ENCODE measurements at regions not wholly inside any gene's neighbourhood (a gene's known extent, or its start where the extent isn't known, plus 50 kb on each side); places are given as distances from the start of the nearest gene placed in this dataset.

DNA sequence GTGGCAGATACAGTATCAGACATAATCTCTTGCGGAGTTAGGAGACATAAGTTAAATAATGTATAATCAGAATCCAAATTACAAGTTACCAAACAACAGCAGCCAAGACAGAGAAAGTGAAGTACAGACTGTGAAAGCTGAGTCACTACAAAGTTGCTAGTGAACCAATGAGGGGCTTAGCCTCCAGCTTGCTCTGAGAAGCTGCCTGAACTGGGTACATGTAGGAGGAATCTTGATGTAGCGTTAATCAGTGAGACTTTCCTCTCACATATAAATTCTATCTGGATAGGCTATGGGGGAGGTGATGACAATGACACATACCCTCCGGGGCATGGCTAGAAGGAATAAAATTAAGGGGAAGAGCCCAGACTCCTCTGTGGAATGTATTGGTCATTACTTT lies 1234.3 kb upstream of the DDX18 start:
- Mint-ChIP-seq H3K4me1 (ENCODE audit: low read depth) (no peaks in the 10 kb centered on the region), H3K4me3 (ENCODE audit: unreplicated experiment) (no peak overlapping the region), H3K27me3 (ENCODE audit: low read depth) (no peaks in the 10 kb centered on the region), H3K36me3 (ENCODE audit: low read depth) (no peaks in the 10 kb centered on the region), H3K9me3 (ENCODE audit: low read depth) (peaks cover 6% of the 10 kb centered on the region), H3K27ac (ENCODE audit: unreplicated experiment) (no peak overlapping the region)
- DNase-seq (ENCODE audit: low spot score) = no peak
- TF ChIP-seq, protein P1, sequence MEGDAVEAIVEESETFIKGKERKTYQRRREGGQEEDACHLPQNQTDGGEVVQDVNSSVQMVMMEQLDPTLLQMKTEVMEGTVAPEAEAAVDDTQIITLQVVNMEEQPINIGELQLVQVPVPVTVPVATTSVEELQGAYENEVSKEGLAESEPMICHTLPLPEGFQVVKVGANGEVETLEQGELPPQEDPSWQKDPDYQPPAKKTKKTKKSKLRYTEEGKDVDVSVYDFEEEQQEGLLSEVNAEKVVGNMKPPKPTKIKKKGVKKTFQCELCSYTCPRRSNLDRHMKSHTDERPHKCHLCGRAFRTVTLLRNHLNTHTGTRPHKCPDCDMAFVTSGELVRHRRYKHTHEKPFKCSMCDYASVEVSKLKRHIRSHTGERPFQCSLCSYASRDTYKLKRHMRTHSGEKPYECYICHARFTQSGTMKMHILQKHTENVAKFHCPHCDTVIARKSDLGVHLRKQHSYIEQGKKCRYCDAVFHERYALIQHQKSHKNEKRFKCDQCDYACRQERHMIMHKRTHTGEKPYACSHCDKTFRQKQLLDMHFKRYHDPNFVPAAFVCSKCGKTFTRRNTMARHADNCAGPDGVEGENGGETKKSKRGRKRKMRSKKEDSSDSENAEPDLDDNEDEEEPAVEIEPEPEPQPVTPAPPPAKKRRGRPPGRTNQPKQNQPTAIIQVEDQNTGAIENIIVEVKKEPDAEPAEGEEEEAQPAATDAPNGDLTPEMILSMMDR (IDR thresholded peaks at IDR 0.05) = no peak

DNA sequence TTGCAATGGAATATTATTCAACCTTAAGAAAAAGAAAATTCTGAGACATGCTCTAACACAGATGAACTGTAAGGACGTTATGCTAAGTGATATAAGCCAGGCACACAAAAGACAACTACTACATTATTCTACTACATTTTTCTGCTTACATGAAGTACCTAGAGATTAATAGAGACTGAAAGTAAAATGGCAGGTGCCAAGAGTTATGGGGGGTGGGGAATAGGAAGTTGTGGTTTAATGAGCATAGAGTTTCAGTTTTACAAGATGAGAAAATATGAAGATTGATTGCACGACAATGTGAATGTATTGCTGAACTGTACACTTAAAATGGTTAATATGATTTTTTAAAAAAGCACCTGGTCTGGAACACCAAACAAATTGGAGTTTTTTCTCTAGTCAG lies 1231.6 kb upstream of the DDX18 start:
- TF ChIP-seq, protein P1 (IDR thresholded peaks at IDR 0.05) = no peak
- no peaks in the 10 kb centered on the region for H3K27me3 Mint-ChIP-seq (ENCODE audit: low read depth)
- no peak overlapping the region for H3K4me3 Mint-ChIP-seq (ENCODE audit: unreplicated experiment)
- H3K9me3 Mint-ChIP-seq (ENCODE audit: low read depth) = no peaks in the 10 kb centered on the region
- no peak for DNase-seq (ENCODE audit: low spot score)
- no peaks in the 10 kb centered on the region for H3K36me3 Mint-ChIP-seq (ENCODE audit: low read depth)
- no peak overlapping the region for H3K27ac Mint-ChIP-seq (ENCODE audit: unreplicated experiment)
- H3K4me1 Mint-ChIP-seq (ENCODE audit: low read depth) = no peaks in the 10 kb centered on the region

DNA sequence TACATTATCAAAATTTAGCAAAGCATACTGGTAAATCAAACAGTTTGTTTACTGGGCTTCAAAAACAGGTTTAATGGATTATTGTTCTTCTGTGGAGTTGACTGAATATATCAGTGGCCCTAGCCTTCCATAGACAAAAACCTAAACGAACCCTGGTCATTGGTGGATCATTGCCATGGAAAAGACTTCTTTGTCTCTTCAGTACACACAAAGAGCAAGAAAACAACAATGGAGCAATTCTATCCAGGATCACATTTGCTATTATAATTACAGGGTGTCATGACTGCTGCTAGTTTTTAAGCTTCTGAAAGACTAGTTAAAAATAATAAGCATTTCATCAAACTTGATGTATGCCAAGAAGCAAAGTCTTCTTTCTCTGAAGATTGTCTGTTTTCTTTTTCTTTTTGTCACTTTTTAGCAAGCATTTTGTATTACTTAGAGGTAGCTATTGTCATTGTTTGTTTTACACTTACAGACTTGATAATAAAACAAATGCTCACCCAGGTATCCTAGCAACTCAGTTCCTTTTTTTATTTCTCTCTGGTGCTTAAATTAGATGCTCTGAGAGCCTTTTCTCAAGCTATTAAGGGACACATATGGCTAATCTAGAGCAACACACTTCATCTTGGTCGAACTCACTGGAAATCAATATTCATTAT lies 1228.7 kb upstream of the DDX18 start:
- Mint-ChIP-seq H3K27ac (ENCODE audit: unreplicated experiment) (no peak overlapping the region), H3K27me3 (ENCODE audit: low read depth) (no peaks in the 10 kb centered on the region), H3K9me3 (ENCODE audit: low read depth) (peaks cover 7% of the 10 kb centered on the region), H3K4me1 (ENCODE audit: low read depth) (no peaks in the 10 kb centered on the region), H3K36me3 (ENCODE audit: low read depth) (no peaks in the 10 kb centered on the region), H3K4me3 (ENCODE audit: unreplicated experiment) (no peak overlapping the region)
- TF ChIP-seq, protein P1 (IDR thresholded peaks at IDR 0.05) = no peak
- DNase-seq (ENCODE audit: low spot score) = no peak

DNA sequence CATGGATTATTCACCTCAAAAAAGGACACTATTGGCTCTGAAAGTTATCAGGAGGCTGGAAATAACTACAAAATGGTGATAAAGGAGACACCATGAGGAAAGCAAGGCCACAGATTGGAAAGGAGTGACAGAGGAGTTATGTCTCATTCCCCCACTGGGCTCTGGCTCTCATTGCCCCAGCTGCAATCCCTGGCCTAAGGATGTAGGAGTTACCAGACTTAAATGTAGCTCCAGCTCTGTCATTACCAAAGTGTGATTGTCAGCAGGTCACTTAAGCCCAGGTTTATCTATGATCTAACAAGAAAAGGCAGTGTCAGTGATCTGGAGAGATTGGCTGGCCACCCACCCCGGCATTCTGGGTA lies 1228.2 kb upstream of the DDX18 start:
- Mint-ChIP-seq H3K9me3 (ENCODE audit: low read depth) (peaks cover 7% of the 10 kb centered on the region), H3K4me3 (ENCODE audit: unreplicated experiment) (no peak overlapping the region), H3K27ac (ENCODE audit: unreplicated experiment) (no peak overlapping the region), H3K27me3 (ENCODE audit: low read depth) (no peaks in the 10 kb centered on the region), H3K4me1 (ENCODE audit: low read depth) (no peaks in the 10 kb centered on the region), H3K36me3 (ENCODE audit: low read depth) (no peaks in the 10 kb centered on the region)
- TF ChIP-seq, protein P1 (IDR thresholded peaks at IDR 0.05) = no peak
- no peak for DNase-seq (ENCODE audit: low spot score)
